ENCODE measurements at regions not wholly inside any gene's neighbourhood (a gene's known extent, or its start where the extent isn't known, plus 50 kb on each side); places are given as distances from the start of the nearest gene placed in this dataset.

DNA sequence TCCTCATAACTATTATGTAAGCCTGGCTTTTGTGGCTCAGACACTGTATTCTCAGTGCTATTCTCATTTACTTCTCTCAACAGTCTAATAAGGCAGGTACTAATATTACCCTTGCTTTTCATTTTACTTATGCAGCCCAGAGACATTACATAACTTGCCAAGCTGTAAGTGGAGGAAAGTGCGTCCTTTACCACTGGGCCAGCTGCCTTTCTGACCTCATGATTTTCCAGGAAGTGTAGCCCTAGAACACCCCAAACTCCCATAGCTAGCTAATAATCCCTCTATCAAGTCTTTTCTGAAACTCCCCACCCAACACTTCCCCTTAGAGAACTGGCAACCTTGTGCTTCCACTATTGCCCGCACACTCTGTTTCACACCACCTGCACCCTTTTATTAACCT, 192.9 kb upstream of the HMHB1 start:
- WGBS, 5 donors = 75 to 85% (median 84%) methylated on average over 2 of the region's 2 CpGs
- Histone ChIP-seq H3K27ac (no peak overlapping the region), H3K4me1 (peaks cover 0 to 6% (median 0%) of the 10 kb centered on the region in 4 donors), H3K9me3 (no peaks in the 10 kb centered on the region), H3K4me3 (no peak overlapping the region), H3K27me3 (no peaks in the 10 kb centered on the region), H3K36me3 (no peaks in the 10 kb centered on the region)
- intact Hi-C loops (cut with DNase I; ENCODE audit: low total_unique reads) = no loop called here
- TF ChIP-seq POLR2AphosphoS5 (IDR thresholded peaks at IDR 0.05) (no peak), EP300 (IDR thresholded peaks at IDR 0.05) (no peak), POLR2A (IDR thresholded peaks at IDR 0.05) (no peak)
- TF ChIP-seq, protein P1, sequence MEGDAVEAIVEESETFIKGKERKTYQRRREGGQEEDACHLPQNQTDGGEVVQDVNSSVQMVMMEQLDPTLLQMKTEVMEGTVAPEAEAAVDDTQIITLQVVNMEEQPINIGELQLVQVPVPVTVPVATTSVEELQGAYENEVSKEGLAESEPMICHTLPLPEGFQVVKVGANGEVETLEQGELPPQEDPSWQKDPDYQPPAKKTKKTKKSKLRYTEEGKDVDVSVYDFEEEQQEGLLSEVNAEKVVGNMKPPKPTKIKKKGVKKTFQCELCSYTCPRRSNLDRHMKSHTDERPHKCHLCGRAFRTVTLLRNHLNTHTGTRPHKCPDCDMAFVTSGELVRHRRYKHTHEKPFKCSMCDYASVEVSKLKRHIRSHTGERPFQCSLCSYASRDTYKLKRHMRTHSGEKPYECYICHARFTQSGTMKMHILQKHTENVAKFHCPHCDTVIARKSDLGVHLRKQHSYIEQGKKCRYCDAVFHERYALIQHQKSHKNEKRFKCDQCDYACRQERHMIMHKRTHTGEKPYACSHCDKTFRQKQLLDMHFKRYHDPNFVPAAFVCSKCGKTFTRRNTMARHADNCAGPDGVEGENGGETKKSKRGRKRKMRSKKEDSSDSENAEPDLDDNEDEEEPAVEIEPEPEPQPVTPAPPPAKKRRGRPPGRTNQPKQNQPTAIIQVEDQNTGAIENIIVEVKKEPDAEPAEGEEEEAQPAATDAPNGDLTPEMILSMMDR (IDR thresholded peaks at IDR 0.05) = no peak
- DNase-seq = no peak

DNA sequence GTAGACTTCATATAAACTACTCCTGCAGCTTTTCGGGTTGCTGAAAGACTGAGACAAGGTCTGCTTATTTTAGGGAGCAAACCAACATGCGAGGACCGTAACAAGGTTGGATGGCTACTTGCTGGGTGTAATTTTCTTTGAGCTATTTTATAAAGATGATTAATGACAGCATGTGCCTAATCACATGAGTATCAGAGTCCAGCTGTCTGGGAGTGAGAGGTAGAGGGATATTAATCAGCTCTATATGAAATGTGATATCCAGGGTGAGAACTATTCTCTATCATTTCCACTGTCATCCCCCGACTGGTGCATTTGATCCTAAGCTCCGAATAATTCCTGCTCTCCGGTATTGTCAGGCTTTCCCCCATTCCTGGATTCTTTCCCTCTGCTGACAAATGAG, 193.8 kb upstream of the HMHB1 start:
- no peaks in the 10 kb centered on the region for H3K36me3 ChIP-seq
- H3K9me3 ChIP-seq = no peaks in the 10 kb centered on the region
- DNase-seq = no peak
- H3K4me1 ChIP-seq = peaks cover 0 to 6% (median 0%) of the 10 kb centered on the region in 4 donors
- no peak overlapping the region for H3K4me3 ChIP-seq
- H3K27ac ChIP-seq = no peak overlapping the region
- intact Hi-C loops (cut with DNase I; ENCODE audit: low total_unique reads) = no loop called here
- H3K27me3 ChIP-seq = no peaks in the 10 kb centered on the region
- TF ChIP-seq POLR2A (IDR thresholded peaks at IDR 0.05) = no peak
- TF ChIP-seq POLR2AphosphoS5 (IDR thresholded peaks at IDR 0.05) = no peak
- no peak for TF ChIP-seq EP300 (IDR thresholded peaks at IDR 0.05)
- TF ChIP-seq, protein P1 (IDR thresholded peaks at IDR 0.05) = no peak
- 71 to 89% (median 83%) methylated on average over 6 of the region's 6 CpGs for WGBS, 5 donors

GRCh38 chr5:143614831-143615230, 197.1 kb upstream of the HMHB1 start:
- Histone ChIP-seq H3K4me3 (no peak overlapping the region), H3K4me1 (peaks cover 0 to 6% (median 0%) of the 10 kb centered on the region in 4 donors), H3K27me3 (no peaks in the 10 kb centered on the region), H3K27ac (no peak overlapping the region), H3K9me3 (no peaks in the 10 kb centered on the region), H3K36me3 (no peaks in the 10 kb centered on the region)
- 79 to 96% (median 90%) methylated on average over 4 of the region's 4 CpGs for WGBS, 5 donors
- intact Hi-C loops (cut with DNase I; ENCODE audit: low total_unique reads) = no loop called here
- no peak for TF ChIP-seq POLR2A (IDR thresholded peaks at IDR 0.05)
- TF ChIP-seq EP300 (IDR thresholded peaks at IDR 0.05) = no peak
- TF ChIP-seq, protein P1 (IDR thresholded peaks at IDR 0.05) = no peak
- no peak for TF ChIP-seq POLR2AphosphoS5 (IDR thresholded peaks at IDR 0.05)
- DNase-seq = no peak

DNA sequence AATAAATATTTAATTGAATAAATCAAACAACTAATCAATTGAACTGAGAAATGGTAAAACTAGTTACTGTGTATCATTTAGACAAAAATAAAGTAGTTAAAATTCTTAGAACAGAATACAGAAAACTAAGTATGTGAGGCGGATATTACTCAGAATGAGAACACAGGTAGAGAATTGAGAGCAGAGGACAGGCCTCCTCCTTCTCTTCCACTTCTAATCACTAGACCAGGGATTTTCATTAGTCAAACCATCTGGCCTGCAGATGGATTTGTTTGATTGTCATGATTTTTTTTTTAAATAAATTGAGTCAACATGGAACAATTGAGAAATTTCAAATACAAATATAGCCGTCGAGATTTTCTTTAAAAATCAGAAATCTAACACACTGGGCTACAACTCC, 198.6 kb upstream of the HMHB1 start:
- TF ChIP-seq POLR2AphosphoS5 (IDR thresholded peaks at IDR 0.05) (no peak), POLR2A (IDR thresholded peaks at IDR 0.05) (no peak), EP300 (IDR thresholded peaks at IDR 0.05) (no peak)
- TF ChIP-seq, protein P1 (IDR thresholded peaks at IDR 0.05) = no peak
- Histone ChIP-seq H3K9me3 (peaks cover 0 to 5% (median 0%) of the 10 kb centered on the region in 4 donors), H3K36me3 (no peaks in the 10 kb centered on the region), H3K4me1 (peaks cover 0 to 6% (median 0%) of the 10 kb centered on the region in 4 donors), H3K27me3 (no peaks in the 10 kb centered on the region), H3K4me3 (no peak overlapping the region), H3K27ac (no peak overlapping the region)
- WGBS, 5 donors = 85 to 92% (median 90%) methylated on average over 3 of the region's 3 CpGs
- no peak for DNase-seq
- intact Hi-C loops (cut with DNase I; ENCODE audit: low total_unique reads) = no loop called here
